SK-N-SH (cell line): ENCODE measurements at regions not wholly inside any gene's neighbourhood (a gene's known extent, or its start where the extent isn't known, plus 50 kb on each side); places are given as distances from the start of the nearest gene placed in this dataset.
A peak's percentile ranks its signal among the peaks of the same experiment; 100 is the strongest.

Experiments
- CTCF ChIA-PET: fragments of 300-600, 350-600 bp; formaldehyde crosslinking; extraction: SDS; loops from one replicate; lab custom pipeline; 2021; lab: Yijun Ruan, JAX
- POLR2A ChIA-PET: fragments of 350-600 bp; sonication (Branson Sonifier 250); formaldehyde crosslinking; extraction: SDS; loops from one replicate; lab custom pipeline; 2020; ENCODE audit warnings: antibody characterized with exemption, inconsistent platforms; lab: Yijun Ruan, JAX
- DNase-seq: peaks from one replicate; pipeline ENCODE4 v3.0.0; 2012
- H2AFZ ChIP-seq: fragments of 200-600 bp; sonication (generic); 2 replicates; pipeline ENCODE4 v1.8.1; 2016; ENCODE audit warnings: antibody characterized with exemption, mild to moderate bottlenecking, low read depth
- H3F3A ChIP-seq: fragments of 200-600 bp; sonication (generic); replicated peaks from 2 replicates; pipeline ENCODE3; 2016; ENCODE audit warnings: antibody characterized with exemption, mild to moderate bottlenecking; ENCODE audit not compliant: insufficient read depth
- H3K27ac ChIP-seq, 2 experiments: fragments of 200-500 bp in 1 of 2; fragments of 200-600 bp in 1 of 2; sonication (Bioruptor generic) in 1 of 2; sonication (generic), shearing (Covaris generic) in 1 of 2; 2 replicates each; pipeline versions ENCODE4 v1.5.1 to v1.6.1; 2014 to 2016; ENCODE audit warnings: low read depth in 2 of 2, inconsistent platforms in 1 of 2, low read length in 1 of 2, mild to moderate bottlenecking in 1 of 2, mixed read lengths in 1 of 2
- H3K27me3 ChIP-seq: fragments of 200-600 bp; sonication (generic), shearing (Covaris generic); 2 replicates; pipeline ENCODE4 v1.6.1; 2016; ENCODE audit warnings: mixed run types; ENCODE audit not compliant: insufficient read depth
- H3K36me3 ChIP-seq, 2 experiments: fragments of 200-500 bp in 1 of 2; fragments of 200-600 bp in 1 of 2; sonication (Bioruptor generic) in 1 of 2; sonication (generic) in 1 of 2; replicated peaks in 1 of 2; 2 replicates each; pipeline versions ENCODE3 to v1.5.1; 2014 to 2016; ENCODE audit warnings: low read length in 1 of 2, mild to moderate bottlenecking in 1 of 2; ENCODE audit not compliant: insufficient read depth in 2 of 2, control insufficient read depth in 1 of 2
- H3K4me1 ChIP-seq, 2 experiments: fragments of 200-500 bp in 1 of 2; fragments of 200-600 bp in 1 of 2; sonication (Bioruptor generic) in 1 of 2; sonication (generic), shearing (Covaris generic) in 1 of 2; 2 replicates each; pipeline versions ENCODE4 v1.5.1 to v1.6.1; 2014 to 2016; ENCODE audit warnings: low read depth in 1 of 2, low read length in 1 of 2, mixed run types in 1 of 2; ENCODE audit not compliant: insufficient read depth in 2 of 2, control insufficient read depth in 1 of 2
- H3K4me2 ChIP-seq: fragments of 200-600 bp; sonication (generic), shearing (Covaris generic); 2 replicates; pipeline ENCODE4 v1.6.1; 2017; ENCODE audit warnings: mixed run types
- H3K4me3 ChIP-seq, 2 experiments: fragments of 200-500 bp in 1 of 2; fragments of 200-600 bp in 1 of 2; sonication (Bioruptor generic) in 1 of 2; sonication (generic), shearing (Covaris generic) in 1 of 2; 2 replicates each; pipeline versions ENCODE4 v1.5.1 to v1.8.1; 2014 to 2016; ENCODE audit warnings: low read depth in 2 of 2, inconsistent platforms in 1 of 2, low read length in 1 of 2, mild to moderate bottlenecking in 1 of 2, mixed read lengths in 1 of 2, moderate library complexity in 1 of 2
- H3K79me2 ChIP-seq: fragments of 200-600 bp; sonication (generic); 2 replicates; pipeline ENCODE4 v1.8.1; 2017; ENCODE audit warnings: mild to moderate bottlenecking; ENCODE audit not compliant: insufficient read depth
- H3K9ac ChIP-seq: fragments of 200-600 bp; sonication (generic); 2 replicates; pipeline ENCODE4 v1.6.1; 2017; ENCODE audit warnings: mixed run types
- H3K9me2 ChIP-seq: fragments of 200-600 bp; sonication (generic); 2 replicates; pipeline ENCODE4 v1.6.1; 2017; ENCODE audit warnings: mixed run types
- H3K9me3 ChIP-seq: fragments of 200-600 bp; sonication (generic); 2 replicates; pipeline ENCODE4 v1.6.1; 2017; ENCODE audit warnings: mixed run types, mild to moderate bottlenecking, moderate library complexity
- H4K20me1 ChIP-seq: fragments of 200-600 bp; sonication (generic); 2 replicates; pipeline ENCODE4 v1.6.1; 2017; ENCODE audit warnings: mild to moderate bottlenecking, mixed run types; ENCODE audit not compliant: insufficient read depth
- CTCF ChIP-seq: fragments of 200-600 bp; sonication (generic); IDR thresholded peaks from 2 replicates; pipeline ENCODE4 v1.6.1; 2017; ENCODE audit warnings: antibody characterized with exemption, mild to moderate bottlenecking, moderate library complexity
- ELF1 ChIP-seq: IDR thresholded peaks from 2 replicates; pipeline ENCODE4 v1.4.0; 2012
- FOSL2 ChIP-seq: IDR thresholded peaks from 2 replicates; pipeline ENCODE4 v1.4.0; 2012; ENCODE audit warnings: low read depth, mild to moderate bottlenecking, moderate library complexity, borderline replicate concordance
- FOXM1 ChIP-seq: IDR thresholded peaks from 2 replicates; pipeline ENCODE4 v1.4.0; 2012; ENCODE audit warnings: low read depth, mild to moderate bottlenecking
- GABPA ChIP-seq: IDR thresholded peaks from 2 replicates; pipeline ENCODE4 v1.4.0; 2012; ENCODE audit warnings: low read depth, mild to moderate bottlenecking
- GATA2 ChIP-seq: sonication (generic); formaldehyde crosslinking; IDR thresholded peaks from 2 replicates; pipeline ENCODE4 v1.5.0; 2020; ENCODE audit warnings: mild to moderate bottlenecking, missing genetic modification reagents
- IRF3 ChIP-seq: fragments of 150-350 bp; IDR thresholded peaks from 2 replicates; pipeline ENCODE4 v1.6.1; 2016; ENCODE audit warnings: mild to moderate bottlenecking, low read depth, low read length
- MAX ChIP-seq: IDR thresholded peaks from 2 replicates; pipeline ENCODE4 v1.4.0; 2012; ENCODE audit warnings: low read depth
- NRF1 ChIP-seq: IDR thresholded peaks from 2 replicates; pipeline ENCODE4 v1.6.1; 2012; ENCODE audit warnings: low read depth, mild to moderate bottlenecking, low read length
- PBX3 ChIP-seq: IDR thresholded peaks from 2 replicates; pipeline ENCODE4; 2012
- RAD21 ChIP-seq: IDR thresholded peaks from 2 replicates; pipeline ENCODE4 v1.6.1; 2012; ENCODE audit warnings: mild to moderate bottlenecking, low read length
- REST ChIP-seq: IDR thresholded peaks from 2 replicates; pipeline ENCODE4 v1.6.1; 2012; ENCODE audit warnings: mild to moderate bottlenecking, low read depth, low read length, moderate library complexity
- RFX5 ChIP-seq: IDR thresholded peaks from 2 replicates; pipeline ENCODE4 v1.6.1; 2012; ENCODE audit warnings: mild to moderate bottlenecking, improper control_type of control experiment, low read length
- RXRA ChIP-seq: IDR thresholded peaks from 2 replicates; pipeline ENCODE4 v1.4.0; 2012; ENCODE audit warnings: low read depth, mild to moderate bottlenecking, borderline replicate concordance
- SIN3A ChIP-seq: IDR thresholded peaks from 2 replicates; pipeline ENCODE4 v1.6.1; 2012; ENCODE audit warnings: low read depth, mild to moderate bottlenecking, low read length, moderate library complexity, borderline replicate concordance
- TAF1 ChIP-seq: IDR thresholded peaks from 2 replicates; pipeline ENCODE4 v1.6.1; 2012; ENCODE audit warnings: low read depth, mild to moderate bottlenecking, low read length, moderate library complexity, borderline replicate concordance
- TCF12 ChIP-seq: IDR thresholded peaks from 2 replicates; pipeline ENCODE4 v1.4.0; 2012
- TEAD4 ChIP-seq: IDR thresholded peaks from 2 replicates; pipeline ENCODE4 v1.4.0; 2012; ENCODE audit warnings: mild to moderate bottlenecking, borderline replicate concordance; ENCODE audit not compliant: insufficient read depth
- USF1 ChIP-seq: IDR thresholded peaks from 2 replicates; pipeline ENCODE4 v1.4.0; 2012; ENCODE audit warnings: low read depth, borderline replicate concordance
- USF2 ChIP-seq: fragments of 150-350 bp; IDR thresholded peaks from 2 replicates; pipeline ENCODE4 v1.6.1; 2017; ENCODE audit warnings: antibody characterized with exemption, low read length, low read depth, borderline replicate concordance
- WGBS: methylation state at CpG from one replicate; pipeline ENCODE4 v1.1.6; 2017; ENCODE audit warnings: low lambda C conversion rate; 5-methylcytosine and 5-hydroxymethylcytosine counted together

- Histone ChIP-seq H3K4me3 (no peak overlapping the region), H3K9me3 (no peaks in the 10 kb centered on the region), H3K36me3 (no peaks in the 10 kb centered on the region), H3K9ac (no peak overlapping the region), H2AFZ (no peak overlapping the region), H3K79me2 (no peaks in the 10 kb centered on the region), H3F3A (no peaks in the 10 kb centered on the region), H3K4me1 (peaks cover 3 to 7% of the 10 kb centered on the region in 2 experiments; a peak in 2 of 4 replicates), H3K27ac (peak overlapping the region in 1 of 2 experiments; percentile 53; a peak in 2 of 4 replicates), H4K20me1 (no peaks in the 10 kb centered on the region), H3K9me2 (no peaks in the 10 kb centered on the region), H3K4me2 (no peak overlapping the region), H3K27me3 (no peaks in the 10 kb centered on the region)
- ChIA-PET POLR2A (no interaction called here), CTCF (no interaction called here)
- DNase-seq = no peak
- 91% methylated on average over 1 of the region's 1 CpG for WGBS
- TF ChIP-seq RFX5 (no peak), TCF12 (no peak), NRF1 (no peak), ELF1 (no peak), IRF3 (no peak), TEAD4 (no peak), PBX3 (no peak), MAX (no peak), USF1 (no peak), USF2 (no peak), GATA2 (CRISPR knock-in tag) (no peak), RXRA (no peak), SIN3A (no peak), FOXM1 (no peak), REST (no peak), CTCF (no peak), FOSL2 (no peak), GABPA (no peak), TAF1 (no peak), RAD21 (no peak)
Measured at GRCh38 chr6:147001621-147002020, 202.6 kb upstream of the STXBP5 start.
